GM18520 (cell line): ENCODE measurements at regions not wholly inside any gene's neighbourhood (a gene's known extent, or its start where the extent isn't known, plus 50 kb on each side); places are given as distances from the start of the nearest gene placed in this dataset.
"Not testable (repeated sequence)": the region's sequence is repeated elsewhere in the genome, so short reads cannot be mapped to it uniquely, and the experiment has no call there.

Experiments used
- ATAC-seq: cut with Tn5 transposase; IDR thresholded peaks from one replicate; pipeline ENCODE4 v1.9.1; 2021; ENCODE audit not compliant: unreplicated experiment

GRCh38 chr17:70564006-70564620 is 394.8 kb downstream of the KCNJ2 start:
- ATAC-seq: no peak

GRCh38 chr17:70569128-70569527 is 399.8 kb downstream of the KCNJ2 start:
- ATAC-seq: no peak

GRCh38 chr17:70577456-70577855 is 408.1 kb downstream of the KCNJ2 start:
- no peak for ATAC-seq

- no peak for ATAC-seq
These were observed 412.1 kb downstream of the KCNJ2 start for GRCh38 chr17:70581459-70581858.

- ATAC-seq: no peak
These were observed 413.4 kb downstream of the KCNJ2 start for GRCh38 chr17:70582777-70583176.

- ATAC-seq: no peak
These were observed 414.9 kb downstream of the KCNJ2 start for GRCh38 chr17:70584255-70584654.

- no peak for ATAC-seq
These were observed 418.7 kb downstream of the KCNJ2 start for GRCh38 chr17:70588003-70588402.

GRCh38 chr17:70597774-70598173 is 428.4 kb downstream of the KCNJ2 start:
- no peak for ATAC-seq

GRCh38 chr17:70599198-70599597 is 429.9 kb downstream of the KCNJ2 start:
- no peak for ATAC-seq

GRCh38 chr17:70599945-70600344 is 430.6 kb downstream of the KCNJ2 start:
- ATAC-seq: not testable (repeated sequence)

- no peak for ATAC-seq
These were observed 433.9 kb downstream of the KCNJ2 start for GRCh38 chr17:70603226-70603625.

- ATAC-seq: no peak
These were observed 435.5 kb downstream of the KCNJ2 start for GRCh38 chr17:70604854-70605253.

GRCh38 chr17:70606086-70606485 is 436.8 kb downstream of the KCNJ2 start:
- ATAC-seq: no peak

GRCh38 chr17:70608193-70608592 is 438.9 kb downstream of the KCNJ2 start:
- no peak for ATAC-seq

GRCh38 chr17:70608957-70609356 is 439.6 kb downstream of the KCNJ2 start:
- no peak for ATAC-seq

GRCh38 chr17:70609566-70609965 is 440.2 kb downstream of the KCNJ2 start:
- no peak for ATAC-seq

GRCh38 chr17:70610161-70610560 is 440.8 kb downstream of the KCNJ2 start:
- no peak for ATAC-seq

- ATAC-seq: no peak
These were observed 444.3 kb downstream of the KCNJ2 start for GRCh38 chr17:70613681-70614080.

- no peak for ATAC-seq
These were observed 446.5 kb downstream of the KCNJ2 start for GRCh38 chr17:70615831-70616230.

- ATAC-seq: no peak
These were observed 449.3 kb downstream of the KCNJ2 start for GRCh38 chr17:70618641-70619040.

- ATAC-seq: no peak
These were observed 452.2 kb downstream of the KCNJ2 start for GRCh38 chr17:70621566-70621965.

GRCh38 chr17:70622368-70623260 is 453.3 kb downstream of the KCNJ2 start:
- ATAC-seq: no peak
